HG03520 (cell line): ENCODE measurements at regions not wholly inside any gene's neighbourhood (a gene's known extent, or its start where the extent isn't known, plus 50 kb on each side); places are given as distances from the start of the nearest gene placed in this dataset.
"Not testable (repeated sequence)": the region's sequence is repeated elsewhere in the genome, so short reads cannot be mapped to it uniquely, and the experiment has no call there.

Source experiments
- ATAC-seq: cut with Tn5 transposase; IDR thresholded peaks from one replicate; pipeline ENCODE4 v1.9.1; 2021; ENCODE audit warnings: mild to moderate bottlenecking, moderate library complexity; ENCODE audit not compliant: unreplicated experiment

GRCh38 chr14:101292448-101292847 is 268.8 kb upstream of the DIO3 start:
- ATAC-seq, result no peak

GRCh38 chr14:101293605-101294004 is 267.7 kb upstream of the DIO3 start:
- ATAC-seq, result no peak

GRCh38 chr14:101294136-101294535 is 267.2 kb upstream of the DIO3 start:
- ATAC-seq, result no peak

- not testable (repeated sequence) for ATAC-seq
Measured at GRCh38 chr14:101299781-101300180, 261.5 kb upstream of the DIO3 start.

GRCh38 chr14:101301011-101301410 is 260.3 kb upstream of the DIO3 start:
- ATAC-seq, result no peak

GRCh38 chr14:101307162-101307561 is 254.1 kb upstream of the DIO3 start:
- ATAC-seq, result not testable (repeated sequence)

GRCh38 chr14:101311186-101311585 is 250.1 kb upstream of the DIO3 start:
- ATAC-seq, result not testable (repeated sequence)

- no peak for ATAC-seq
Measured at GRCh38 chr14:101313268-101313667, 248.0 kb upstream of the DIO3 start.

- no peak for ATAC-seq
Measured at GRCh38 chr14:101315802-101316296, 245.4 kb upstream of the DIO3 start.

GRCh38 chr14:101318271-101318670 is 243.0 kb upstream of the DIO3 start:
- ATAC-seq, result no peak

- no peak for ATAC-seq
Measured at GRCh38 chr14:101320396-101320795, 240.9 kb upstream of the DIO3 start.

GRCh38 chr14:101322223-101322622 is 239.1 kb upstream of the DIO3 start:
- no peak for ATAC-seq

- ATAC-seq, result no peak
Measured at GRCh38 chr14:101323111-101323510, 238.2 kb upstream of the DIO3 start.

GRCh38 chr14:101323614-101324235 is 237.6 kb upstream of the DIO3 start:
- ATAC-seq, result not testable (repeated sequence)

- ATAC-seq, result no peak
Measured at GRCh38 chr14:101325319-101325718, 236.0 kb upstream of the DIO3 start.

GRCh38 chr14:101328412-101329028 is 232.8 kb upstream of the DIO3 start:
- no peak for ATAC-seq

GRCh38 chr14:101330416-101331140 is 230.7 kb upstream of the DIO3 start:
- ATAC-seq, result no peak

GRCh38 chr14:101331141-101331525 is 230.2 kb upstream of the DIO3 start:
- no peak for ATAC-seq

- no peak for ATAC-seq
Measured at GRCh38 chr14:101331661-101332169, 229.6 kb upstream of the DIO3 start.

- ATAC-seq, result no peak
Measured at GRCh38 chr14:101332281-101332680, 229.0 kb upstream of the DIO3 start.

- no peak for ATAC-seq
Measured at GRCh38 chr14:101333335-101334280, 227.7 kb upstream of the DIO3 start.
